ENCODE measurements at regions not wholly inside any gene's neighbourhood (a gene's known extent, or its start where the extent isn't known, plus 50 kb on each side); places are given as distances from the start of the nearest gene placed in this dataset.

DNA sequence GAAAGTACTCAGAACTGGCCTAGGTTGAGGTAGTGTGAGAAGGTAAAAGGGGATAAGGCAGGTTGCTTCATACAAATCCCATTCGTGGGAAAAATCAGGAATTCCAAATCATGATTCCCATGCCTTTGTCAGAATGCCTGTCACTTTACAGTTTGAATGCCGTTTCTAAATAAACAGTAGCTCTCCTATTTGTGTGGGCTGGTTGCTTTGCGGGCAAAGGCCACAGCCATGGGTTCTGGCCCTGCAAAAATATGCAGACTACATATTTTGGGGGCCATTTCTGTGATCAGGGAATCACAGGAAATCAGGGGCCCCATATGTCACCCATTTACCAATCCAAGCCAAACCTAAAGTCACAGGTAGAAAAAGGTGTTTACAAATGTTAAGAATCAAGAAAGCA, 161.3 kb upstream of the BMP4 start:
- Mint-ChIP-seq H3K27ac (no peak overlapping the region), H3K4me1 (no peaks in the 10 kb centered on the region), H3K36me3 (no peaks in the 10 kb centered on the region), H3K27me3 (peaks cover 0 to 2% (median 0%) of the 10 kb centered on the region in 5 donors), H3K9me3 (peaks cover 0 to under 1% (median 0%) of the 10 kb centered on the region in 9 donors), H3K4me3 (no peak overlapping the region)
- DNase-seq, result no peak
- POLR2A ChIA-PET, result no interaction called here
- ATAC-seq, result no peak

DNA sequence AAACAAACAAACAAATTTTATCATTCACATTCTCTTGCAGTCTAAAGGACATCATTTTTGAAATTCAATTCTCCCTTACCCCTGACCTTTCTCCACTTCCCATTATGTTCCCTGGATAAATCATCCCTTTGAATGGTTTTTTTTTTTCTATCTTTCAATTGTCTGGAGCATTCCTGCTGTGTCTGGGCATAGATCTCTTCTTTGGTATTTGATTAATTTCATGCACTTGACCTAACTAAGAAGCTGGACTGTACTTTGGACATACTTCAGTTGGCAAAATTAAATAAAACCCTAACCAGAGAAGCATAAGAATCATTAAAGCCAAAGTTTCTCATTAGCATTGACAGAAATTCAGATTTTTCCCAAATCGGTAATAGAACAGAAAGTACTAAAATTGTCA, 163.6 kb upstream of the BMP4 start:
- peaks cover 0 to 10% (median 2%) of the 10 kb centered on the region in 9 donors for H3K9me3 Mint-ChIP-seq
- DNase-seq (no peak), ATAC-seq (no peak)
- H3K4me1 Mint-ChIP-seq, result no peaks in the 10 kb centered on the region
- POLR2A ChIA-PET, result no interaction called here
- peaks cover 0 to 4% (median 0%) of the 10 kb centered on the region in 3 donors for H3K36me3 Mint-ChIP-seq
- no peak overlapping the region for H3K27ac Mint-ChIP-seq
- H3K4me3 Mint-ChIP-seq, result no peak overlapping the region
- peaks cover 0 to 5% (median 2%) of the 10 kb centered on the region in 5 donors for H3K27me3 Mint-ChIP-seq

DNA sequence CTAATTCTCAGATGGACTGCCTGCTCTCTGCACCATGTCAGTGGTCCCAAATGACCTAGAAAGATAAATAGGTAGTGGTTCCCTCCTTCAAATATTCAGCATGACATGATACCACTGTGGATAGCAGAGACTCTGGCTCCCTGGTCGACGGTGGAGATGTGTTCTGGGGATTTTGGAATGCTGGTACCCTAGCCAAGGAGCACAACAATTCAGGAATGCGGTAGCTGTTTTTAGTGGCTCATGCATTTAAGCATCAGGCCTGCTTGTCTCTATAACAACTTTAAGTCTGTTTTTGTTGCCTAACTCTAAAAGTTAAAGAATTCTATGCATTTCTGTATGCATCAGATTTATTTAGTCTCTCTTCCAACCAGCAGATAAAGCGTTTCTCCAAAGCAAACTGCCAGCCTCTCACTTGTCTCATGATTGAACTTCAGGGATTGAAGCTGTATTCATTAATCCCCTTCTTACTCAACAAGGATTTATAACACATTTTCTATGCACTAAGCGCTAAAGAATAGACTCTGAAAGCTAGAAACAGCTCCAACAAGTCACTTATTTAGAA, 164.9 kb upstream of the BMP4 start:
- Mint-ChIP-seq H3K4me3 (no peak overlapping the region), H3K27me3 (peaks cover 0 to 5% (median 2%) of the 10 kb centered on the region in 5 donors), H3K36me3 (peaks cover 0 to 4% (median 0%) of the 10 kb centered on the region in 3 donors), H3K4me1 (no peaks in the 10 kb centered on the region), H3K27ac (no peak overlapping the region), H3K9me3 (peaks cover 0 to 10% (median 2%) of the 10 kb centered on the region in 9 donors)
- ATAC-seq (no peak), DNase-seq (no peak)
- POLR2A ChIA-PET, result no interaction called here

DNA sequence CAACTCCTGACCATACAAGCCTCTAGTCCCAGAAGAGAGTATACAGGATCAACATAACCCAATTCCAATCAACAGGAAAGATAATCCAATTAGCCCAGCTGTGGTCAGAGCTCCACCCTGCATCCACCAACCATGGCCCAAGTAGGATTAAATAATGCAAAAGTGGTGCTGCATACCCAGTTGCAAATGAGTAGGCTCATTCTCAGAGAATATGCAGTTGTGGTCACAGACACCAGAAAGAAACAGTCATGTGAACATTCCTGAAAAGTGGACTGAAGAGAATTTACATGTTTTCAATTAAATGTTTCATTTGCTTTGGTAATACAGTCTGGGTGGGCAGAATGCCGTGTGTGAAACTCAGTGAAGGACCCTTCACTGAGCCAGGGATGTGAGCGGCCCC, 167.2 kb upstream of the BMP4 start:
- POLR2A ChIA-PET, result no interaction called here
- H3K36me3 Mint-ChIP-seq, result peaks cover 0 to 4% (median 0%) of the 10 kb centered on the region in 3 donors
- H3K4me3 Mint-ChIP-seq, result no peak overlapping the region
- DNase-seq (no peak), ATAC-seq (no peak)
- H3K27me3 Mint-ChIP-seq, result peaks cover 0 to 5% (median 2%) of the 10 kb centered on the region in 5 donors
- no peak overlapping the region for H3K27ac Mint-ChIP-seq
- peaks cover 0 to 10% (median 2%) of the 10 kb centered on the region in 9 donors for H3K9me3 Mint-ChIP-seq
- H3K4me1 Mint-ChIP-seq, result no peaks in the 10 kb centered on the region

DNA sequence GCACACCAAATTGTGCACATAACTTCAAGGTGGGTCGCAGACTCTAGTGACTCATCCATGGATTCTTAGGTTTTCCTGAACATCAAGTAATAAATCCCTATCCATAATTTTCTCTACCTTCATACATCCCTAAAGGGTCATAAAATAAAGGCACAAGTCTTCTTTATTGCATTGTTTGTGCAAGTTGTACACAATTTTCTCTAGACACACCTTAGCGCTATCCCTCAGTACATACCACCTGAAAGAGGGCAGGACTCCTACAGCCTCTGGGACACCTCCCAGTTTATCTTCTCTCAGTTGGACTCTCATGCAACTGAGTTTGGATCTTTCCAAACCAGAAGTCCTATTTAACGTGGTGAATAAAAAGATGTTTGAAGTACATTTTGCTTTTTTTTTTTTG, 168.5 kb upstream of the BMP4 start:
- Mint-ChIP-seq H3K36me3 (peaks cover 0 to 4% (median 0%) of the 10 kb centered on the region in 3 donors), H3K9me3 (peaks cover 0 to 10% (median 2%) of the 10 kb centered on the region in 9 donors), H3K27me3 (peaks cover 0 to 5% (median 2%) of the 10 kb centered on the region in 5 donors), H3K4me3 (no peak overlapping the region), H3K27ac (no peak overlapping the region), H3K4me1 (no peaks in the 10 kb centered on the region)
- POLR2A ChIA-PET, result no interaction called here
- DNase-seq (no peak), ATAC-seq (no peak)

DNA sequence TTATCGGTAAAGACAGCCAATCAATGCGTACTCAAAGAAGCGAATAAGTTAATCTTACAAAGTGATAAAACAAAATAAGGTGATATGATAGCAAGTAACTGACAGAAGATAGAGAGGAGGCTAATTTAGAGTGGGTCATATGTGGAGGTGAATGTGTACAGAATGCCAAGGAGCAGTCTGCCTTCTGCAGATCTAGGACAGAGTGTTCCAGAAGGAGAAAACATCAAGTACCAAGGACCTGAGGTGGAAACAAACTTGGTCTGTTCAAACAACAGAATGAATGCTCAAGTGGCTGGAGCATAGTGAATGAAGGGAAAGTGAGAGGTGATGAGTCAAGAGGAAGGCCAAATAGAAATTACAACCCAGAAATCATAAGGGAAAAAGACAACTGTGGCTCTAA, 170.3 kb upstream of the BMP4 start:
- no peak for ATAC-seq
- peaks cover 0 to 10% (median 2%) of the 10 kb centered on the region in 9 donors for H3K9me3 Mint-ChIP-seq
- H3K27ac Mint-ChIP-seq, result no peak overlapping the region
- POLR2A ChIA-PET, result no interaction called here
- DNase-seq, result no peak
- peaks cover 0 to 5% (median 2%) of the 10 kb centered on the region in 5 donors for H3K27me3 Mint-ChIP-seq
- H3K4me1 Mint-ChIP-seq, result no peaks in the 10 kb centered on the region
- no peak overlapping the region for H3K4me3 Mint-ChIP-seq
- peaks cover 0 to 4% (median 0%) of the 10 kb centered on the region in 3 donors for H3K36me3 Mint-ChIP-seq

DNA sequence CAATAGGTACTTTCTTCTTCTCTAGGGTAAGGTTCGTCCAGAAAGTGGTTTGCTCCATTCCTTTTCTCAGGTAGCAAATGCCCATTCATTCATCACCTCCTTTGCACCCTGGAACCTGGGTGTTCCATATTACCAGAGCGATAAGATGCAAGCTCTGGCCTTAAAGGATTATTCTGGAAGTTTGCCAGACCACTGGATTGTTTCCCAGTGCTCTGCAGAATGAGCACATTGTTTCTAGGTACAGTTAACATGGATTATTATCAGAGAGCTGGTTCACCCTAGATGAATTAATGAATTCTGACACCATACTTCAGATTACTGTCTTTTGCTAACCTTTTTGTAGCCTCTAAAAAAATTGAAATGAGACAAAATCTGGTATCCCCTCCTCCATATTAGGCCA, 170.9 kb upstream of the BMP4 start:
- Mint-ChIP-seq H3K36me3 (peaks cover 0 to 4% (median 0%) of the 10 kb centered on the region in 3 donors), H3K27me3 (peaks cover 0 to 5% (median 2%) of the 10 kb centered on the region in 5 donors), H3K27ac (no peak overlapping the region), H3K4me3 (no peak overlapping the region), H3K9me3 (peaks cover 0 to 10% (median 2%) of the 10 kb centered on the region in 9 donors), H3K4me1 (no peaks in the 10 kb centered on the region)
- ATAC-seq (no peak), DNase-seq (no peak)
- POLR2A ChIA-PET, result no interaction called here

DNA sequence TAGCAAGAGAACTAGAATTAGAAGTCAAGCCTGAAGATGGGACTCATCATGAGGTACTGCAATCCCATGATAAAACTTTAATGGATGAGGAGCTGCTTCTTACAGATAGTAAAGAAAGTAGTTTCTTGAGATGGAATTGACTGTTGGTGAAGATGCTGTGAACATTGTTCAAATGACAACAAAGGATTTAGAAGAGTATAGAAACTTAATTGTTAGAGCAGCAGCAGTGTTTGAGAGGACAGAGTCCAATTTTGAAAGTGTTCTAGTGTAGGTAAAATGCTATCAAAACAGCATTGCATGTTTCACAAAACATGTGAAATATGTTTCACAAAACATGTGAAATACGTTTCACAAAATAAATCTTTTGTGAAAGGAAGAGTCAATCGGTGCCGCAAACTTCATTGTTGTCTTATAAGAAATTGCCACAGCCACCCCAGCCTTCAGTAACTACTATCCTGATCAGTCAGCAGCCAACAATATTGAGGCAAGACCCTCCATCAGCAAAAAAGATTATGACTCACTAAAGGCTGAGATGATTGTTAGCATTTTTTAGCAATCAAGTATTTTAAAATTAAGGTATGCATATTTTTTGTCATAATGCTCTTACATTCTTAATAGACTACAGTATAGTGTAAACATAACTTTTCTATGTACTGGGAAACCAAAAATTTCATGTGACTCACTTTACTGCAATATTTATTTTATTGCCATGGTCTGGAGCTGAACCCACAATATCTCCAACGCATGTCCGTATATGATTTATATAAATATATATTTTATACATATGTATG, 173.4 kb upstream of the BMP4 start:
- Mint-ChIP-seq H3K27ac (no peak overlapping the region), H3K27me3 (peaks cover 0 to 3% (median 1%) of the 10 kb centered on the region in 5 donors), H3K4me1 (no peaks in the 10 kb centered on the region), H3K36me3 (no peaks in the 10 kb centered on the region), H3K9me3 (peaks cover 0 to 2% (median 0%) of the 10 kb centered on the region in 9 donors), H3K4me3 (no peak overlapping the region)
- ATAC-seq (no peak), DNase-seq (no peak)
- POLR2A ChIA-PET, result no interaction called here

DNA sequence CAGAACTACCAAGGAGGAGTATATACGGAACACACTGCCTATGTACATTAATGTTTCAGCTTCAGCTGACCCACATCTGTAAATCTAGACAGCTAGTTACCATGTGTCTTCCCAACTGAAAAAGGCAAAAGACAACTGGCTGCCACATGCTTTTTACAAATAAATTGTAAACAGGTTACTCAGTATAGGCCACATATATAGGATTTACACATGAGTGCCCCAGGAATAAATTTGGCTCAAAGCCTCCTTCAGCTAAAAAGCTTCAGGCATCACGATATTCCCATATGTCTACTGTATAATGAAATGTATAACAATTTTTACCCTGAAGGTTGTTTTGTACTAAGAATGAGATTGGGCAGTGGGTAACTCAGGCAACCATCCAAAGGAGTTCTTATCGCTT, 175.9 kb upstream of the BMP4 start:
- H3K27me3 Mint-ChIP-seq, result peaks cover 0 to 6% (median 0%) of the 10 kb centered on the region in 5 donors
- no peaks in the 10 kb centered on the region for H3K4me1 Mint-ChIP-seq
- ATAC-seq (no peak), DNase-seq (no peak)
- H3K27ac Mint-ChIP-seq, result no peak overlapping the region
- peaks cover 0 to 4% (median 0%) of the 10 kb centered on the region in 9 donors for H3K9me3 Mint-ChIP-seq
- H3K36me3 Mint-ChIP-seq, result no peaks in the 10 kb centered on the region
- POLR2A ChIA-PET, result no interaction called here
- no peak overlapping the region for H3K4me3 Mint-ChIP-seq

DNA sequence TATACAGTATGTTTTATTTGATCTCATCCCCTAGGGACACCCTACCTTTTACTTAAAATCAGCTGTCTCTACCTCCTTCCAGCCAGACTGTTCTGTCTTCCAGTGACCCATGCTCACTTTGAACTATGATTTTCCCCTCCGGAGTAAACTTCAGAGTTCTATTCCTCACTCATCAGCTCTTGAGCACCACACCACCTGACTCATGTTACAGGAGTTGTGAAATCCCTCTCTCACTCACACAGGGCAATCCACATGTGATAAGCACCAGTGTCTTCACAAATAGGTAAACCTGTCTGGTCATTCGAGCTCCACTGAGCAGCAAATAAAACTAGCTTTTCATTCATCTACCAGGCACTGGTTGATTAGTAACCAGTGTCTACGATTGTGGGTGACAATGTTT, 177.3 kb upstream of the BMP4 start:
- H3K36me3 Mint-ChIP-seq, result no peaks in the 10 kb centered on the region
- H3K4me3 Mint-ChIP-seq, result no peak overlapping the region
- H3K4me1 Mint-ChIP-seq, result no peaks in the 10 kb centered on the region
- peaks cover 0 to 9% (median 0%) of the 10 kb centered on the region in 5 donors for H3K27me3 Mint-ChIP-seq
- ATAC-seq (no peak), DNase-seq (no peak)
- POLR2A ChIA-PET, result no interaction called here
- H3K9me3 Mint-ChIP-seq, result peaks cover 0 to 4% (median 0%) of the 10 kb centered on the region in 9 donors
- H3K27ac Mint-ChIP-seq, result no peak overlapping the region

DNA sequence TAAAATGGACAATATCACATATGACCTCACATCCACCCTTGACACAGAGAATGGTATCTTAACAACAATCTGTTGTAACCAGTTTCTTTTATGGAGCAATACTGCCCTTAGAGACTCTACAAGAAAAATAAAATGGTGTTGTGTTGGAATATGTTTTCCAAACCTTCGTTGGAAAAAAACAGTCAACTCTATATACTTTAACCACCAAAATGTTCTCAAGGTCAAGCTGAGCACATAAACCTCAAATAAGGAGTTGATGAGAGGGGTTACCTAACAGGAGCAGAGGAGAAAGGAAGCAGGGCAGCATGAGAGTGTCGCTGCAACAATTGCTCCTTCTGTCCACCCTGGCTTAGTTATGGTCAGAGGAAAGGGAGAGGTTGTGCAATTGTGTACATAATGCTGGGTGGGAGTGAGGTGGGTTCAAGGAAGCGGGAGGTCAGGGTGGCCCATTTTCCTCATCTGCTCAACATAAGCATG, 179.2 kb upstream of the BMP4 start:
- no peak overlapping the region for H3K4me3 Mint-ChIP-seq
- H3K36me3 Mint-ChIP-seq, result no peaks in the 10 kb centered on the region
- POLR2A ChIA-PET, result no interaction called here
- peaks cover 0 to 4% (median 0%) of the 10 kb centered on the region in 9 donors for H3K9me3 Mint-ChIP-seq
- DNase-seq (no peak), ATAC-seq (no peak)
- peaks cover 0 to 13% (median 4%) of the 10 kb centered on the region in 5 donors for H3K27me3 Mint-ChIP-seq
- H3K27ac Mint-ChIP-seq, result no peak overlapping the region
- no peaks in the 10 kb centered on the region for H3K4me1 Mint-ChIP-seq

DNA sequence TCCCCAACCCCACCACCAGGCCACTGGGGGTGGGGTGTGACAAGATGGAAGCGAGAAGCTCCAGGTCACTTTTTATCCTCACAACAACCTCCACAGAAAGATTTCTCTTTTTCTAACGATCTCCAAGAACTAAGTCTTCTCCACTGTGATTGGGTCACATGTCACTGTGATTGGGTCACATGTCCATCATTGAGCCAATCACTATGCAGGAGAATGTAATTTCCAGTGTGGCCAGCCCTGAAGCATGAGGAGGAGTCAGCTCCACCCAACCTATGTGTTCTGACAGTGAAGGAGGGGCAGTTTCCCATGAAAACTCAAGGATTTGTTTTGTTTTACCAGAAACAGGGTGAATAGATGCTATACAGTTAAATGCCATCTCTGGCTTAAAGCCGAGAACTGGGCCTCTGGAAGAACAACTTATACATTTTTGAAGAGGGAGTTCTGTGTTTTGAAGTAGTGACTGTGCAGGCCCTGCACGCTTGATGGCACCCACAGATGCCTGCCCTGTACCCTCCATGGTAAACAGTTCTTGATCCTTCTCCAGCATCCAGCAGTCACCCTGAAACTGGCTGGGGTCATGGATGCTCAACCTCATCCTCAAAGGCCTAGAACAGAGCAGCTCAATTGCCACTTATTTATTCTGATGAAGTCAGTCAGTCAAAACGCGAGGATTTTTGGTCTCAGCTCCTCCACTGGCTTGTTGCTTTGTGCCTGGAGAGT, 180.4 kb upstream of the BMP4 start:
- Mint-ChIP-seq H3K27me3 (peaks cover 0 to 16% (median 4%) of the 10 kb centered on the region in 5 donors), H3K9me3 (peaks cover 0 to 4% (median 0%) of the 10 kb centered on the region in 9 donors), H3K27ac (no peak overlapping the region), H3K36me3 (no peaks in the 10 kb centered on the region), H3K4me3 (no peak overlapping the region), H3K4me1 (no peaks in the 10 kb centered on the region)
- DNase-seq (no peak), ATAC-seq (no peak)
- POLR2A ChIA-PET, result interaction anchor here (0.7 kb wide), 1 partner anchor 320 kb away, joined by 3 read pairs; no protein-coding TSS in a partner anchor

DNA sequence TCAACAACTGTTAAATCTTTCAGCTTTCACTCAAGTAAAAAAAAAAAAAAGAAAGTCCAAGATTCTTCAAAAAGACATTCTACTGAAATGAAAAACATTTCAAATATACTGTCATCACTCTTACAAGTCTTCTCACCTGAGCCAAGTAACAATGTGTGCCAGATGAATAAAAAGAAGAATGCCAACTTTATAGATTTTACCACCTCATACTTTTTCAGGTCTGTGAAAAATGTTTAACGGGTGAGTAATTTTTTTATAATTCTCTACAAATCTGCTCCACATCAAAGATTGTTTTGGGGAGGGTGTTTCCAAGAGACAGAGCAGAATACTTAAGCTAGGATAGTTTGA, 181.0 kb upstream of the BMP4 start:
- ATAC-seq, result no peak
- Mint-ChIP-seq H3K27ac (no peak overlapping the region), H3K4me1 (no peaks in the 10 kb centered on the region), H3K4me3 (no peak overlapping the region), H3K9me3 (peaks cover 0 to 4% (median 0%) of the 10 kb centered on the region in 9 donors), H3K27me3 (peaks cover under 1 to 16% (median 4%) of the 10 kb centered on the region in 5 donors), H3K36me3 (no peaks in the 10 kb centered on the region)
- POLR2A ChIA-PET, result interaction anchor here (0.7 kb wide), 1 partner anchor 320 kb away, joined by 3 read pairs; no protein-coding TSS in a partner anchor
- no peak for DNase-seq

All from naive thymus-derived CD8-positive, alpha-beta T cell (primary cell).